Gastroesophageal sphincter (tissue), 3 donors: ENCODE measurements at regions not wholly inside any gene's neighbourhood (a gene's known extent, or its start where the extent isn't known, plus 50 kb on each side); places are given as distances from the start of the nearest gene placed in this dataset.

Source experiments
- EP300 ChIP-seq: sonication (generic); formaldehyde crosslinking; IDR thresholded peaks from one replicate; pipeline ENCODE4 v1.6.1; 2017; ENCODE audit warnings: antibody characterized with exemption, mild to moderate bottlenecking
- POLR2A ChIP-seq, 2 donors: fragments of 450-650 bp; IDR thresholded peaks; one replicate each; pipeline ENCODE4 v1.6.1; 2017; ENCODE audit warnings: antibody characterized with exemption in 2 of 2, mild to moderate bottlenecking in 2 of 2, moderate library complexity in 1 of 2
- TF ChIP-seq, protein P1 (sequence below), 4 experiments: fragments of 200-600 bp in 2 of 4; fragments of 450-650 bp in 2 of 4; sonication (generic) in 1 of 4; IDR thresholded peaks; one replicate each; pipeline ENCODE4 v1.5.1; 2017 to 2019; ENCODE audit warnings: antibody characterized with exemption in 4 of 4, mild to moderate bottlenecking in 2 of 4, moderate library complexity in 2 of 4

- TF ChIP-seq, protein P1, sequence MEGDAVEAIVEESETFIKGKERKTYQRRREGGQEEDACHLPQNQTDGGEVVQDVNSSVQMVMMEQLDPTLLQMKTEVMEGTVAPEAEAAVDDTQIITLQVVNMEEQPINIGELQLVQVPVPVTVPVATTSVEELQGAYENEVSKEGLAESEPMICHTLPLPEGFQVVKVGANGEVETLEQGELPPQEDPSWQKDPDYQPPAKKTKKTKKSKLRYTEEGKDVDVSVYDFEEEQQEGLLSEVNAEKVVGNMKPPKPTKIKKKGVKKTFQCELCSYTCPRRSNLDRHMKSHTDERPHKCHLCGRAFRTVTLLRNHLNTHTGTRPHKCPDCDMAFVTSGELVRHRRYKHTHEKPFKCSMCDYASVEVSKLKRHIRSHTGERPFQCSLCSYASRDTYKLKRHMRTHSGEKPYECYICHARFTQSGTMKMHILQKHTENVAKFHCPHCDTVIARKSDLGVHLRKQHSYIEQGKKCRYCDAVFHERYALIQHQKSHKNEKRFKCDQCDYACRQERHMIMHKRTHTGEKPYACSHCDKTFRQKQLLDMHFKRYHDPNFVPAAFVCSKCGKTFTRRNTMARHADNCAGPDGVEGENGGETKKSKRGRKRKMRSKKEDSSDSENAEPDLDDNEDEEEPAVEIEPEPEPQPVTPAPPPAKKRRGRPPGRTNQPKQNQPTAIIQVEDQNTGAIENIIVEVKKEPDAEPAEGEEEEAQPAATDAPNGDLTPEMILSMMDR (IDR thresholded peaks at IDR 0.05): no peak
- no peak for TF ChIP-seq POLR2A (IDR thresholded peaks at IDR 0.05)
- TF ChIP-seq EP300: no peak
Observed at GRCh38 chr11:30786256-30787110, 200.3 kb upstream of the MPPED2 start.
